GM12892 (cell line): ENCODE measurements at regions not wholly inside any gene's neighbourhood (a gene's known extent, or its start where the extent isn't known, plus 50 kb on each side); places are given as distances from the start of the nearest gene placed in this dataset.
"Not testable (repeated sequence)": the region's sequence is repeated elsewhere in the genome, so short reads cannot be mapped to it uniquely, and the experiment has no call there.

Experiments
- DNase-seq: peaks from one replicate; pipeline ENCODE4 v3.0.0; 2011; ENCODE audit not compliant: insufficient read length
- FAIRE-seq: peaks from 2 replicates; lab custom pipeline; 2011; peaks lifted over from hg19 to GRCh38; lab: Jason Lieb, UNC
- POLR2A ChIP-seq: IDR thresholded peaks from 2 replicates; pipeline ENCODE4 v1.6.1; 2011; ENCODE audit warnings: low read depth, low read length, control low read depth
- POLR2AphosphoS5 ChIP-seq: IDR thresholded peaks from 2 replicates; pipeline ENCODE4 v1.6.1; 2011; ENCODE audit warnings: low read depth, low read length, control low read depth
- TAF1 ChIP-seq: IDR thresholded peaks from 2 replicates; pipeline ENCODE4 v1.6.1; 2011; ENCODE audit warnings: low read depth, mild to moderate bottlenecking, control low read depth, low read length, borderline replicate concordance

GRCh38 chr6:164097056-164097455, 682.5 kb downstream of the QKI start:
- FAIRE-seq (no peak), DNase-seq (no peak)
- TF ChIP-seq POLR2AphosphoS5 = no peak
- TF ChIP-seq POLR2A = no peak
- TF ChIP-seq TAF1 = no peak

- no peak for DNase-seq
- FAIRE-seq = no peak
Observed at GRCh38 chr6:164095056-164095455, 680.5 kb downstream of the QKI start.

GRCh38 chr6:164087870-164088269, 673.4 kb downstream of the QKI start:
- FAIRE-seq = no peak
- TF ChIP-seq POLR2A (no peak), POLR2AphosphoS5 (no peak)
- no peak for DNase-seq

More at GRCh38 chr6:164095056-164095455, 680.5 kb downstream of the QKI start:
- no peak for TF ChIP-seq POLR2AphosphoS5

DNA sequence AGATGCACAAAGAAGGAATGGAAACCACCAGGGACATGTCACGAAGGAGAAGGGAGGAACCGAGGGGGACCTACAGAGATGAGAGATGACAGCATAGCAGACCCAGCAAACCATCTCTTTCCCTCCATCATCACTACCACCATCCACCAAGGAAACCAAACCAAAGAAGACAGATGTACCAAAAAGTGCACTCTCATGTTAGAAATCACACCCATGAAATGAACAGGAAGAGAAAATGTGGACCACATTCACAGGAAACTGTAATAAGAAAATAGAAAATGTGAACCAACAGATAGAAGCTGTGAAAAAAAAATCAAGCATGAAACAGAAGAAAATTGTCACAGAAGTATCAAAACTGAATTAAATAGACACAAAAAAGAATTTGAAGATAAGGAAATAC, 672.7 kb downstream of the QKI start:
- DNase-seq (no peak), FAIRE-seq (no peak)
- TF ChIP-seq TAF1 (no peak), POLR2A (no peak)

DNA sequence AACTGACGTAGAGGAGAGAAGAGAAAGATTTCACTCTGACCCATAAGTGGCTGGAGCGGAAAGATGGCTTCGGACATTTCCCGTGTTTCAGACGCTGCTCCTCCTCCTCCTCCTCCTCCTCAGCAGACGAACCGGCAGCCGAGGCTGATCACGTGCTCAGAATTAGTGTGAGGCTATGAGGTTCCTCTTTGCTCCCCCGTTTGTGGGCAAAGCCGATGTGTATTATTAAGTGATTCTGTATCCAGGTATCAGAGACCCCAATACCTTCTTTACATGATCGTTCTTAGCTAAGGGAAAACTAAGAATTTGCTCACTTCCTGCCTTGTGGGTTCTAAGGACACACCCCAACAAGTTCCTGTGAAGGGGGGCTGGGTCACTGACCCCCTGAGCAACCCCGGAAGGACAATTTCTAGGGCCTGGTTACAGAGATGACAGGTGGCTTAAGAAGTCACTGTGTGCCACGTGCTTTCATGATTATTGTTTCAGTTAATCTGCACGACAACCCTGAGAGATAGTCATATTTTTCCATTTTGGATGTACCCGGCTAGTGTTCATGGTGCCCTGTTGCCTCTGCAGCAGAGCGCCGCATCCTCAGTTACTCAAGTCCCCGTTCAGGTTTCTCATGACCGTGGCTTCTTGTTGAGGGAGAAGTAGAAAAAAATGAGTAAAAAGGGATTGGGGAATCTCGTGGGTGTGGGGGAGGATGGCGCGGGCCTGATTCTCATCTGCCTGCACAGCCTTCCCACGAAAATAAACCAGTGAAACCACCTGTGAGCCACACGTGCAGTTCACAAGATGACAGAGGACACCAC, 671.8 kb downstream of the QKI start:
- FAIRE-seq = no peak

DNA sequence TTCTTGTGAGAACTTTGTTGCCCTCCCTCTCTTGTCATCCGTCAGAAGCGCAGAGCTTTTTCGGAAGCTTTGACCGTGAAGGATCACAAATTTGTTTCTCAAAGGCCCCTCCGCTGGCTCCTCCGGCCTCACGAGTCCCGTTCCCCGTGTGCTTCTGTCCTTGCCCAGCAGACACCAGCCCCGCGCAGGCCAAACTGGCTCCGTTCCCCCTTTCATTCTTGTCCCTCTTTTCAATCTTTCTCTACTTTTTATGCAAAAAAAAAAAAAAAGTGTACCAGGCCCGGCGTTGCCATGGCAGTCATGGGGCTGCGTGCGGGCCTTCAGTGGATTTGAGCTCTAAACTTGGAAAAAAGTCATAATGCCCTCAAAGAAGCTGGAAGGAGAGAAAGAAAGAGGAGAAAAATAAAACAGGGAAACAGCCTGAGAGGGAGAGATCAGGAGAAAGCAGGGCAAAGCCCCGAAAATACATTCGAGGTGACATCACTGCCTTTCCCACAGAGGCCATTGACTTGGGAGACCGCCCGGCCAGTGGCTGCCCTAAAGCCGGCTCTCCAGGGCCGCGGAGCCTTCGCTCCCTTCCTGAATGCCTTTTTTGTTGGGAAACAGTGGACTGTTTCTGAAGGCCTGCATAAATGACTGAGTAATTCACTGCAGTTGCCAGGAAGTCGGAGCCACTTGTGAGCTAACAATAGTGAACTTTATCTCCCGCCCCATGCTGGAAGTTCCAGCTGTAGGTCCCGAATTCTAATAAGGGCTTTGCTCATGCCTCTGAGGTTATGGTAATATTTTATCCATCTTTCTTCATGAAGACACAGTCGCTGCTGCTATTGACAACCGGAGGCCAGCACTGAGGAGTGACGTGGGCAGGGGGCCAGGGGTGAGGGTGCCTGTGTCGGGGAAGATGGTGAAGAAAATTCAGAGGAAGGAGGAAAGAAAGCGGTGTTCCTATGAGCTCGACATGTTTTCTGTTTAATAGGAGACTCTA, 670.9 kb downstream of the QKI start:
- no peak for TF ChIP-seq POLR2A
- TF ChIP-seq TAF1 = no peak
- TF ChIP-seq POLR2AphosphoS5 = no peak
- no peak for FAIRE-seq
- no peak for DNase-seq

More for the DNA sequence above, 671.8 kb downstream of the QKI start:
- TF ChIP-seq POLR2A (no peak), POLR2AphosphoS5 (no peak), TAF1 (no peak)
- DNase-seq = no peak

DNA sequence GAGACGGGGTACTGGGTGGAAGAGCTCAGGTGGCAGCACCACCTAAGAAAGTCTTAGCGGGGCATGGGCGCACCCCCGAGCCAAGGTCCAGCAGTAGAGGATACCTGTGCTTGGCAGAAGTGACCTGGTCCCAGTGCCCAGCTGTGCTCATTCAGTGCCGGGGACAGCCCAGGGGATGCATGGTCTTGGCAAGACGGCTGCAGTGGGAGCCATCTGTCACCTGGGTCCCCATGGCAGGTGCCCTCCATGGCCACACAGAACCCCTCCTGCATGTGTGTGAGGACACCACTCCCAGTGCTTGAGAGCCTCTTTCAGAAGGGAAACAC, 664.7 kb downstream of the QKI start:
- FAIRE-seq (no peak), DNase-seq (no peak)
- TF ChIP-seq POLR2A = no peak
- no peak for TF ChIP-seq TAF1
- TF ChIP-seq POLR2AphosphoS5 = no peak

- DNase-seq = no peak
Observed at GRCh38 chr6:164078532-164079274, 664.2 kb downstream of the QKI start.

GRCh38 chr6:164076818-164077532, 662.5 kb downstream of the QKI start:
- FAIRE-seq, DNase-seq: not testable (repeated sequence)

More at GRCh38 chr6:164078532-164079274, 664.2 kb downstream of the QKI start:
- no peak for FAIRE-seq
- TF ChIP-seq TAF1 (no peak), POLR2AphosphoS5 (no peak)

DNA sequence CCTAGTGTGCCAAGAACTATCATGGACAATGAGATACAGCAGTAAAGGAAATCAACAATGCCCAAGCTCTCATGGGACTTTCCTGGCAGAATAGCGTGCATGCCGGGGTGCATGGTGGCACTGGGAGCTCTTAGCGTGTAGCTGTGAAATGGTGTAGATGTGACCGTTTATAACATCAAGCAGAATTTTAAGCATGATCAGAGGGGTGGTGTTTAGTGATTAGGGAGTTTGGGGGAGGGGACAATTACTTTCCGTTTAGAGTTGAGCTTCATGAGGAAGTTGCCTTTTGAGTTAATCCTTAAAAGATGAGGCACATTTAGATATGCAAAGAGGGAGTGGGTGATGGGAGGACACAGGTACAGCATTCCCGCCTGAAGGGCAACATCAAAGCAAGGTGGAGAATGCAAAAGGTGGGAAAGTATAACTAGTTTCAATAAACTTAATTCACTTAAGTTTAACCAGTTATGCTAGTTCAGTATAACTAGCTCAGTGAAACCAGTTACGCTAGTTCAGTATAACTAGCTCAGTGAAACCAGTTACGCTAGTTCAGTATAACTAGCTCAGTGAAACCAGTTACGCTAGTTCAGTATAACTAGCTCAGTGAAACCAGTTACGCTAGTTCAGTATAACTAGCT, 661.6 kb downstream of the QKI start:
- FAIRE-seq = no peak
- TF ChIP-seq POLR2AphosphoS5 (no peak), POLR2A (no peak), TAF1 (no peak)
- no peak for DNase-seq
